Left ventricle myocardium inferior (tissue), 1 donor: ENCODE measurements at regions not wholly inside any gene's neighbourhood (a gene's known extent, or its start where the extent isn't known, plus 50 kb on each side); places are given as distances from the start of the nearest gene placed in this dataset.

ENCODE experiments used
- DNase-seq: peaks from one replicate; pipeline ENCODE4 v3.0.0-alpha.2; 2020
- H3K27ac ChIP-seq: fragments of 200-600 bp; replicated peaks from 2 replicates; pipeline ENCODE4 v1.8.0; 2021
- H3K27me3 ChIP-seq: fragments of 200-600 bp; 2 replicates; pipeline ENCODE4 v1.8.0; 2021; ENCODE audit warnings: low read depth
- H3K36me3 ChIP-seq: fragments of 200-600 bp; 2 replicates; pipeline ENCODE4 v1.8.0; 2021
- H3K4me1 ChIP-seq: fragments of 200-600 bp; 2 replicates; pipeline ENCODE4 v1.8.0; 2021
- H3K4me3 ChIP-seq: fragments of 200-600 bp; 2 replicates; pipeline ENCODE4 v1.8.0; 2021; ENCODE audit warnings: mild to moderate bottlenecking, moderate library complexity
- H3K9me3 ChIP-seq: fragments of 200-600 bp; replicated peaks from 2 replicates; pipeline ENCODE4 v1.8.0; 2021
- intact Hi-C: fragments of 100-400 bp; cut with micrococcal nuclease; formaldehyde crosslinking; loops from one replicate; pipeline ENCODE4 v1.11.0; 2022
- TF ChIP-seq, protein P1 (sequence below): fragments of 200-600 bp; IDR thresholded peaks from 2 replicates; pipeline ENCODE4 v1.8.0; 2021; ENCODE audit warnings: antibody characterized with exemption, mild to moderate bottlenecking, borderline replicate concordance
- donor health status: DM: no; HTN: yes; CAD: no; lungs with severe emphysema.

DNA sequence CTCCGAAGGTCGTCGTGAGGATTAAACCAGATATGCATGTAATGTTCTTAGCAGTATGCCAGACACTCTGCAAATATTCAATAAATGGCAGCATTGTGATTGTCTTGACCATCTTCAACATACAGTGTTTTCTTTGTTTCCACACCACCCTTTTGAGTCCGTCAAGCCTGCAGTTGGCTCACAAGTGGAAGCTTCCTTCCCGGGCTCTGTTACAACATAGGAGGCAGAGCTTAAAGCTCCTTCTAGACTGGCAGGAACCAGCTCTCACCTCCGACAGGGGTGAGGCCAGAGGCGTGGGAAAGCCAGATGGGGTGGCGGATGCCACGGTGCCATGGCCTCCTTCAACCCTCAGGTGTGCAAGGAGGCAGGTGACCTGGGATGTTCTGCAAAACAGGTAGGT lies 138.3 kb downstream of the FOXL1 start:
- Histone ChIP-seq H3K27me3 (peaks cover 63% of the 10 kb centered on the region), H3K27ac (no peak overlapping the region), H3K36me3 (no peaks in the 10 kb centered on the region), H3K4me1 (no peaks in the 10 kb centered on the region), H3K4me3 (no peak overlapping the region), H3K9me3 (no peaks in the 10 kb centered on the region)
- intact Hi-C loops = no loop called here
- no peak for DNase-seq
- TF ChIP-seq, protein P1, sequence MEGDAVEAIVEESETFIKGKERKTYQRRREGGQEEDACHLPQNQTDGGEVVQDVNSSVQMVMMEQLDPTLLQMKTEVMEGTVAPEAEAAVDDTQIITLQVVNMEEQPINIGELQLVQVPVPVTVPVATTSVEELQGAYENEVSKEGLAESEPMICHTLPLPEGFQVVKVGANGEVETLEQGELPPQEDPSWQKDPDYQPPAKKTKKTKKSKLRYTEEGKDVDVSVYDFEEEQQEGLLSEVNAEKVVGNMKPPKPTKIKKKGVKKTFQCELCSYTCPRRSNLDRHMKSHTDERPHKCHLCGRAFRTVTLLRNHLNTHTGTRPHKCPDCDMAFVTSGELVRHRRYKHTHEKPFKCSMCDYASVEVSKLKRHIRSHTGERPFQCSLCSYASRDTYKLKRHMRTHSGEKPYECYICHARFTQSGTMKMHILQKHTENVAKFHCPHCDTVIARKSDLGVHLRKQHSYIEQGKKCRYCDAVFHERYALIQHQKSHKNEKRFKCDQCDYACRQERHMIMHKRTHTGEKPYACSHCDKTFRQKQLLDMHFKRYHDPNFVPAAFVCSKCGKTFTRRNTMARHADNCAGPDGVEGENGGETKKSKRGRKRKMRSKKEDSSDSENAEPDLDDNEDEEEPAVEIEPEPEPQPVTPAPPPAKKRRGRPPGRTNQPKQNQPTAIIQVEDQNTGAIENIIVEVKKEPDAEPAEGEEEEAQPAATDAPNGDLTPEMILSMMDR = no peak

DNA sequence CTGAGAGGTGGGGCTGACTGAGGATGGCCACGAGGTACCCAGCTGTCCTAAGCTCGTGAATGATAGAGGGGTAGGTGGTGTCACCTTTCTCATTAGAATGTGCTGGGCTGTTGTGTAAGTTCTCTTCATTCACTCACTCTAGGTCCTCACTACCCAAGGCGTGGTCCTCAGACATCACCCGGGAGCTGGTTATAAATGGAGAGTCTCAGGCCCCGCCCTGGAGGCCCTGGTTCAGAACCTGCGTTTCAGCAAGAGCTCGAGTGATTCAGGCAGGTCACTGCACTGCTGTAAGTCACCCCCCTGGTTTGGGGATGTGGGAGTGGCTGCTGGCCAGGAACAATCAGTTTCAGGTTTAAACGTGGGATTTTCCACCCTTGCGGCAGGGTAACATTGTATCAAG lies 139.8 kb downstream of the FOXL1 start:
- TF ChIP-seq, protein P1 = no peak
- H3K36me3 ChIP-seq = no peaks in the 10 kb centered on the region
- H3K27ac ChIP-seq = no peak overlapping the region
- DNase-seq = no peak
- no peaks in the 10 kb centered on the region for H3K4me1 ChIP-seq
- H3K27me3 ChIP-seq = peaks cover 48% of the 10 kb centered on the region
- intact Hi-C loops = no loop called here
- H3K4me3 ChIP-seq = no peak overlapping the region
- no peaks in the 10 kb centered on the region for H3K9me3 ChIP-seq

DNA sequence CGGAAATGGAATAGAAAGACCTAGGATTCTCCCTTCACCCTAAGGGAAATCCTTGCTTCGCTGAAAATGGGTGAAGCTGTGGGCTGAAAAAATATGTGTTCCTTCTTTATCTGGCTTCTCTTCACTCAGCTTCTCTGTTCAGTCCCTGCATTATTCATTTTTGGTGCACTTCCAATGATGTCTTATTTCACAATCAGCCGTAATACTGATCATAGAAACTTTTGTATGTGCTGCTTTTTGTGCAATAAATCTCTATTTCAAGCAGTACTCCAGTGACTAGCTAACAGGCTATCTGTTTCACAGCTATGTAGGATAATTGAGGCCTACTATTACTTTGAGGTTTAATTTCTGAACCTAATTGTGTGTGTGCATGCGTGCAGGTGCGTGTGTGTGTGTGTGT lies 144.6 kb downstream of the FOXL1 start:
- TF ChIP-seq, protein P1 = no peak
- intact Hi-C loops = no loop called here
- peaks cover 14% of the 10 kb centered on the region for H3K27me3 ChIP-seq

DNA sequence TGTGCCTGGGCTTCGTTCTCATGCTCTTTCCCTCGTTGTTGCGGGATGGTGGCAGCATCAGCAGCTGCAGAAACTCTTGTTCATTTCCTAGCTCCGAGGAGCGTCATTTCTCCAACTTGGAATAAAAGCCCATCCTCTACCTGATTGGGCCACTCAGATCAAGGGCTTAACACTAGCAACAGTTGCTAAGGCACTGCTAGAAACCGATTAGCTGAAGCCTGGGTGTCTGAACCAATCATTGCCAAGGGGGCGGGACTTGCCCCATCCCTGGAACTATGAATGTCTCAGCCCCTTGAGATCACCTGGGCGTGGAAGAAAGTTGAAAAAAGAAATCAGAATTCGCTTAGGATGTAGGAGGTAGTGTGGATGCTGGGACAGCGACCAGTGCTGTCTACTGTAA lies 145.3 kb downstream of the FOXL1 start:
- no peak overlapping the region for H3K27ac ChIP-seq

More for the DNA sequence above, 144.6 kb downstream of the FOXL1 start:
- no peak for DNase-seq
- Histone ChIP-seq H3K36me3 (no peaks in the 10 kb centered on the region), H3K9me3 (no peaks in the 10 kb centered on the region), H3K4me3 (no peak overlapping the region), H3K27ac (peak overlapping the region; percentile 52), H3K4me1 (peaks cover 11% of the 10 kb centered on the region)

DNA sequence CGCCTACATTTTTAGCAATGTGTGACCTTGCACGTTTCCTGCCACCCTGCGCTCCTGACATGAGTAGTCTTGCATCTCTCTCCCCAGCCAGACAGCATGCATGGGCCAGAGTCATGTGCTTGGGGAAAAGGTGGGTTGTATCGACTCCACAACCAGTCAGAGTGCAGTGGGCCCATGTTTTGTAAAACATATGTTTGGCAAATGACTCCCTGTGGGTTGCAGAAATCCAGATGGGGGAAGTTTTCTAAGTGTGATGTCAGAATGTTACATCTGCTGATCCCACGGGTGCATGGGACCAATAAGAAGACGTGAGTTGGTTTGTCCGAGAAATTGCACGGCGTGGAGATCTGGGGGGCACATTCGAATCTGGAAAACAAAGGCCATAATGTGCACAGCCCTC lies 147.1 kb downstream of the FOXL1 start:
- Histone ChIP-seq H3K36me3 (no peaks in the 10 kb centered on the region), H3K9me3 (peaks cover 4% of the 10 kb centered on the region), H3K4me1 (peaks cover 11% of the 10 kb centered on the region), H3K27ac (no peak overlapping the region), H3K27me3 (peaks cover 21% of the 10 kb centered on the region), H3K4me3 (no peak overlapping the region)
- intact Hi-C loops = no loop called here
- DNase-seq = no peak
- TF ChIP-seq, protein P1 = no peak

More for the DNA sequence above, 145.3 kb downstream of the FOXL1 start:
- Histone ChIP-seq H3K36me3 (no peaks in the 10 kb centered on the region), H3K27me3 (peaks cover 9% of the 10 kb centered on the region), H3K9me3 (peaks cover under 1% of the 10 kb centered on the region), H3K4me3 (no peak overlapping the region), H3K4me1 (peaks cover 11% of the 10 kb centered on the region)
- intact Hi-C loops = no loop called here
- TF ChIP-seq, protein P1 = no peak
- DNase-seq = no peak

DNA sequence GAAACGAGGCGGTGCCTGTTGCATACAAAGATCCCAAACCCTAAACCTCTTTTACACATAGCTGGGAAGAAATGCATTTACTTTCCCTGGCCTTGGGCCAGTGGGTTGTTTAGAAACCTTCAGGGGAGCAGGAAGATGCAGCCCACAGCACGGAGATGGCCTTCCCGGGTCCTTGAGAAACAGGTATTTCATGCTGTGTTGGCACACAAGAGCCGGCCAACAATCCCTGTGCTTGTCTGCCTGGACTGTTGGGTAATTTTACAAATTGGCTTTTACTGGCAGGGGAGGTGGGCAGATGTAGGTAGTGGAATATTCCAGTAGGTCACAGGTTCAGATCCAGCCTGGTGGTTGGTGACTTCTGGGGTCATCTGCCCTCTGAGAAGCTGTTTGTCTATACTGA lies 148.0 kb downstream of the FOXL1 start:
- Histone ChIP-seq H3K9me3 (peaks cover 4% of the 10 kb centered on the region), H3K4me1 (peaks cover 11% of the 10 kb centered on the region), H3K27ac (no peak overlapping the region), H3K4me3 (no peak overlapping the region), H3K36me3 (no peaks in the 10 kb centered on the region), H3K27me3 (peaks cover 20% of the 10 kb centered on the region)
- TF ChIP-seq, protein P1 = no peak
- DNase-seq = no peak
- intact Hi-C loops = no loop called here
